Left ventricle myocardium inferior (tissue), 1 donor: ENCODE measurements at regions not wholly inside any gene's neighbourhood (a gene's known extent, or its start where the extent isn't known, plus 50 kb on each side); places are given as distances from the start of the nearest gene placed in this dataset.
"Not testable (repeated sequence)": the region's sequence is repeated elsewhere in the genome, so short reads cannot be mapped to it uniquely, and the experiment has no call there.

Experiments
- DNase-seq: peaks from one replicate; pipeline ENCODE4 v3.0.0-alpha.2; 2020
- H3K27ac ChIP-seq: fragments of 200-600 bp; replicated peaks from 2 replicates; pipeline ENCODE4 v1.8.0; 2021
- H3K27me3 ChIP-seq: fragments of 200-600 bp; 2 replicates; pipeline ENCODE4 v1.8.0; 2021; ENCODE audit warnings: low read depth
- H3K36me3 ChIP-seq: fragments of 200-600 bp; 2 replicates; pipeline ENCODE4 v1.8.0; 2021
- H3K4me1 ChIP-seq: fragments of 200-600 bp; 2 replicates; pipeline ENCODE4 v1.8.0; 2021
- H3K4me3 ChIP-seq: fragments of 200-600 bp; 2 replicates; pipeline ENCODE4 v1.8.0; 2021; ENCODE audit warnings: mild to moderate bottlenecking, moderate library complexity
- H3K9me3 ChIP-seq: fragments of 200-600 bp; replicated peaks from 2 replicates; pipeline ENCODE4 v1.8.0; 2021
- intact Hi-C: fragments of 100-400 bp; cut with micrococcal nuclease; formaldehyde crosslinking; loops from one replicate; pipeline ENCODE4 v1.11.0; 2022
- TF ChIP-seq, protein P1 (sequence below): fragments of 200-600 bp; IDR thresholded peaks from 2 replicates; pipeline ENCODE4 v1.8.0; 2021; ENCODE audit warnings: antibody characterized with exemption, mild to moderate bottlenecking, borderline replicate concordance
- donor health status: DM: no; HTN: yes; CAD: no; lungs with severe emphysema.

DNA sequence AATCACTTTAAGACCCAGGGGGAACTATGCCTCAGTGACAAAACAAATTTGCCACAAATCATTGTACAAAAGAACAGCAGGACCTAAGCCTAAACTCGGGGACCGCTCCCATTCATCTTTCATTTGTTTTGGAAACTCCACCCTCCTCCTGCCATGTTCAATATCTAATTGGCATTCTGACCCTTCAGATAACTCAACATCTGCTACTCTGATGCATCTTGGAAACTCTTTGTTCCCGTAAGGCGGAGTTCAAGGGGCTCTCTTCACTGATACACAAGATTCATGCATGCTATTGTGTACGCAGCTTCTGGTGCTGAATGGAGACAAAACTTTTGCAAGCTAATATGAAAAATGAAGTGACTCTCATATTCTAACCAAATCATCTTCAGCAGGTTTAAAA lies 187.6 kb downstream of the ZFP64 start:
- TF ChIP-seq, protein P1, sequence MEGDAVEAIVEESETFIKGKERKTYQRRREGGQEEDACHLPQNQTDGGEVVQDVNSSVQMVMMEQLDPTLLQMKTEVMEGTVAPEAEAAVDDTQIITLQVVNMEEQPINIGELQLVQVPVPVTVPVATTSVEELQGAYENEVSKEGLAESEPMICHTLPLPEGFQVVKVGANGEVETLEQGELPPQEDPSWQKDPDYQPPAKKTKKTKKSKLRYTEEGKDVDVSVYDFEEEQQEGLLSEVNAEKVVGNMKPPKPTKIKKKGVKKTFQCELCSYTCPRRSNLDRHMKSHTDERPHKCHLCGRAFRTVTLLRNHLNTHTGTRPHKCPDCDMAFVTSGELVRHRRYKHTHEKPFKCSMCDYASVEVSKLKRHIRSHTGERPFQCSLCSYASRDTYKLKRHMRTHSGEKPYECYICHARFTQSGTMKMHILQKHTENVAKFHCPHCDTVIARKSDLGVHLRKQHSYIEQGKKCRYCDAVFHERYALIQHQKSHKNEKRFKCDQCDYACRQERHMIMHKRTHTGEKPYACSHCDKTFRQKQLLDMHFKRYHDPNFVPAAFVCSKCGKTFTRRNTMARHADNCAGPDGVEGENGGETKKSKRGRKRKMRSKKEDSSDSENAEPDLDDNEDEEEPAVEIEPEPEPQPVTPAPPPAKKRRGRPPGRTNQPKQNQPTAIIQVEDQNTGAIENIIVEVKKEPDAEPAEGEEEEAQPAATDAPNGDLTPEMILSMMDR: no peak
- H3K4me3 ChIP-seq: no peak overlapping the region
- H3K27me3 ChIP-seq: peaks cover 49% of the 10 kb centered on the region
- intact Hi-C loops: no loop called here
- no peaks in the 10 kb centered on the region for H3K36me3 ChIP-seq
- no peaks in the 10 kb centered on the region for H3K4me1 ChIP-seq
- H3K9me3 ChIP-seq: no peaks in the 10 kb centered on the region
- no peak for DNase-seq
- H3K27ac ChIP-seq: no peak overlapping the region

GRCh38 chr20:52003415-52003814 lies 188.2 kb downstream of the ZFP64 start:
- no peaks in the 10 kb centered on the region for H3K36me3 ChIP-seq
- TF ChIP-seq, protein P1: no peak
- H3K27me3 ChIP-seq: peaks cover 51% of the 10 kb centered on the region
- intact Hi-C loops: no loop called here
- no peak for DNase-seq
- no peak overlapping the region for H3K4me3 ChIP-seq
- H3K9me3 ChIP-seq: no peaks in the 10 kb centered on the region
- H3K4me1 ChIP-seq: no peaks in the 10 kb centered on the region
- no peak overlapping the region for H3K27ac ChIP-seq

- no peak overlapping the region for H3K27ac ChIP-seq
- H3K4me3 ChIP-seq: no peak overlapping the region
- no peak for DNase-seq
- H3K36me3 ChIP-seq: no peaks in the 10 kb centered on the region
- no peaks in the 10 kb centered on the region for H3K4me1 ChIP-seq
- no peaks in the 10 kb centered on the region for H3K9me3 ChIP-seq
- TF ChIP-seq, protein P1: no peak
- peaks cover 41% of the 10 kb centered on the region for H3K27me3 ChIP-seq
- intact Hi-C loops: no loop called here
Observed at GRCh38 chr20:52001999-52002666, 189.4 kb downstream of the ZFP64 start.

DNA sequence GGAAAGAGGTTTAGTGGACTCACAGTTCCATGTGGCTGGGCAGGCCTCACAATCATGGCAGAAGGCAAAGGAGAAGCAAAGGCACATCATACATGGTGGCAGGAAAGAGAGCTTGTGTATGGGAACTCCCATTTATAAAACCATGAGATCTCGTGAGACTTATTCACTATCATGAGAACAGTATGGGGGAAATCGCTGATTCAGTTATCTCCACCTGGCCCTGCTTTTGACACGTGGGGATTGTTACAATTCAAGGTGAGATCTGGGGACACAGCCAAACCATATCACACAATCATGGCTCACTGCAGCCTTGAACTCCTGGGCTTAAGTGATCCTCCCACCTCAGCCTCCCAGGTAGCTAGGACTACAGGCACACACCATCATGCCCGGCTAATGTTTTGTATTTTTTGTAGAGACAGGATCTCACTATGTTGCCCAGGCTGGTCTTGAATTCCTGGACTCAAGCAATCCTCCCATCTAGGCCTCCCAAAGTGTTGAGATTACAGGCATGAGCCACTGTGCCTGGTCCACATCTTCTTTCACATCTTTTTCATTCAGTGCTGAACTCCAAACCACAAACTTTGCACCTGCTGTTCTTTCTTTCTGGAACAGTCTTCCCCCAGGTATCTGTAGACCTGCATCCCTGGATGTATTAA lies 194.2 kb downstream of the ZFP64 start:
- DNase-seq, H3K27ac ChIP-seq, H3K36me3 ChIP-seq, H3K4me1 ChIP-seq, intact Hi-C loops, H3K4me3 ChIP-seq, H3K9me3 ChIP-seq: not testable (repeated sequence)
- peaks cover 39% of the 10 kb centered on the region for H3K27me3 ChIP-seq

DNA sequence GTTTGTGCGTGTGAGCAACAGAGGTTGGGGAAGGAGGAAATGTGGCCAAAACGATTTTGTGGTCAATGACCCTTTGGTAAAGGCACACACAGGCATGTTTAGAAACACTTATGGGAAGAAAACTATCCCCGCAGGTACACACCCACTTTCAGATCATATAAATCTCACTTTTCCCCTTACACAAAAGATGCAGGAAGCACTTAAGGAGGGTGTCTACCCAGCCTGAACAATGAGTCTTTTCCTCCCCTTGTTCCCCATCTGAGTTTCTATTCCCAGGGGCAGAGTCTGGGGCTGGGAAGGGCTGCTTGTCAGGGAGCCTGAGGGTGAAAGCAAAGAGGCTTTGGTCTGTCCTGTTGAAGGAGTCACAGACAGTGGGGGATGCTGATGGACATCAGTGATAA lies 193.2 kb upstream of the SALL4 start:
- H3K9me3 ChIP-seq: no peaks in the 10 kb centered on the region
- intact Hi-C loops: no loop called here
- peaks cover 25% of the 10 kb centered on the region for H3K27me3 ChIP-seq

More for the DNA sequence above, 193.2 kb upstream of the SALL4 start:
- no peaks in the 10 kb centered on the region for H3K36me3 ChIP-seq
- no peaks in the 10 kb centered on the region for H3K4me1 ChIP-seq
- no peak overlapping the region for H3K27ac ChIP-seq
- TF ChIP-seq, protein P1: no peak
- no peak overlapping the region for H3K4me3 ChIP-seq
- DNase-seq: no peak
